ENCODE measurements at regions not wholly inside any gene's neighbourhood (a gene's known extent, or its start where the extent isn't known, plus 50 kb on each side); places are given as distances from the start of the nearest gene placed in this dataset.

GRCh38 chr1:106754957-106755356, 301.5 kb upstream of the PRMT6 start:
- Mint-ChIP-seq H3K4me3 (no peak overlapping the region), H3K4me1 (peaks cover 17 to 24% of the 10 kb centered on the region in 2 experiments), H3K9me3 (no peaks in the 10 kb centered on the region), H3K27me3 (ENCODE audit: low read depth) (no peaks in the 10 kb centered on the region), H3K27ac (no peak overlapping the region), H3K36me3 (ENCODE audit: insufficient read depth in 1 of 3, low read depth in 3 of 3) (no peaks in the 10 kb centered on the region; a peak in 1 of 7 replicates)
- WGBS (ENCODE audit: extremely low coverage, insufficient read length, low lambda C conversion rate) = 100% methylated on average over 1 of the region's 1 CpG
- H3K23me2 ChIP-seq (ENCODE audit: insufficient read length, low read depth, low read length, poor library complexity, severe bottlenecking) = no peaks in the 10 kb centered on the region
- no peak for DNase-seq
- no peak overlapping the region for H4K8ac ChIP-seq (replicated peaks; ENCODE audit: insufficient read length, low read depth, low read length)
- H3K18ac ChIP-seq (ENCODE audit: insufficient read length, low read depth, low read length) = no peak overlapping the region
- no peak overlapping the region for H3K56ac ChIP-seq (ENCODE audit: insufficient read length, low read depth, low read length)
- H3K79me1 ChIP-seq (ENCODE audit: insufficient read depth, low read depth, low read length, poor library complexity, severe bottlenecking) = no peaks in the 10 kb centered on the region
- H2AK5ac ChIP-seq (ENCODE audit: insufficient read length, low read length) = no peak overlapping the region
- no peak overlapping the region for H3K4ac ChIP-seq (ENCODE audit: low read depth, low read length)
- H4K5ac ChIP-seq (ENCODE audit: insufficient read length, low read depth, low read length) = no peak overlapping the region
- no peak overlapping the region for H3K23ac ChIP-seq (ENCODE audit: insufficient read length, low read depth, low read length)
- no peak overlapping the region for H2BK120ac ChIP-seq (ENCODE audit: low read depth, low read length, poor library complexity, severe bottlenecking)
- H2BK20ac ChIP-seq (ENCODE audit: low read depth, low read length, poor library complexity, severe bottlenecking) = no peak overlapping the region
- no peaks in the 10 kb centered on the region for H3K9me3 ChIP-seq (ENCODE audit: control insufficient read depth, low read depth, low read length)
- no peak overlapping the region for H2BK12ac ChIP-seq (ENCODE audit: insufficient read length, low read depth, low read length)
- H3K79me2 ChIP-seq (ENCODE audit: insufficient read depth, low read length) = no peaks in the 10 kb centered on the region
- no peak overlapping the region for H3T11ph ChIP-seq (ENCODE audit: low read length)
- H2BK5ac ChIP-seq (ENCODE audit: insufficient read length, low read length) = no peak overlapping the region
- no peak overlapping the region for H3K27ac ChIP-seq (ENCODE audit: insufficient read length, low read depth, low read length)
- no peak overlapping the region for H4K91ac ChIP-seq (ENCODE audit: insufficient read length, low read depth, low read length)
- no peak overlapping the region for H3K14ac ChIP-seq (ENCODE audit: insufficient read depth, low read length)
- no peaks in the 10 kb centered on the region for H3K27me3 ChIP-seq (ENCODE audit: insufficient read depth, low read length)
- no peaks in the 10 kb centered on the region for H4K20me1 ChIP-seq (ENCODE audit: control insufficient read depth, insufficient read depth, insufficient read length)
- H2AFZ ChIP-seq (ENCODE audit: low read length) = no peak overlapping the region
- H3K9ac ChIP-seq (ENCODE audit: extremely low read depth, insufficient read length, low read length) = no peak overlapping the region
- no peak overlapping the region for H3K4me2 ChIP-seq (ENCODE audit: insufficient read depth, insufficient read length, low read length)
- H2BK15ac ChIP-seq (ENCODE audit: low read depth, low read length) = no peak overlapping the region
- TF ChIP-seq CTCF (conservative IDR thresholded peaks at IDR 0.05) = no peak
- peaks cover 2% of the 10 kb centered on the region; the same call in 1 of the 2 replicates for H3K4me1 ChIP-seq (ENCODE audit: insufficient read depth, low read length)

Data from H9 (cell line).